Endothelial cell (in vitro differentiated cells): ENCODE measurements at regions not wholly inside any gene's neighbourhood (a gene's known extent, or its start where the extent isn't known, plus 50 kb on each side); places are given as distances from the start of the nearest gene placed in this dataset.

ENCODE experiments used
- DNase-seq: peaks from one replicate; pipeline ENCODE4 v3.0.0; 2021; ENCODE audit warnings: low spot score
- H3K27ac Mint-ChIP-seq: one replicate; pipeline ENCODE4 v1.8.0; 2021; ENCODE audit warnings: mixed read lengths, inconsistent platforms; ENCODE audit not compliant: unreplicated experiment
- H3K27me3 Mint-ChIP-seq: one replicate; pipeline ENCODE4 v1.8.0; 2021; ENCODE audit warnings: mild to moderate bottlenecking, moderate library complexity, mixed read lengths, inconsistent platforms; ENCODE audit not compliant: unreplicated experiment
- H3K36me3 Mint-ChIP-seq: one replicate; pipeline ENCODE4 v1.8.0; 2021; ENCODE audit warnings: mild to moderate bottlenecking, low read depth, mixed read lengths, inconsistent platforms; ENCODE audit not compliant: unreplicated experiment
- H3K4me1 Mint-ChIP-seq: one replicate; pipeline ENCODE4 v1.8.0; 2021; ENCODE audit warnings: mild to moderate bottlenecking, mixed read lengths, inconsistent platforms; ENCODE audit not compliant: unreplicated experiment
- H3K4me3 Mint-ChIP-seq: one replicate; pipeline ENCODE4 v1.8.0; 2021; ENCODE audit warnings: mild to moderate bottlenecking, mixed read lengths, inconsistent platforms; ENCODE audit not compliant: unreplicated experiment
- H3K9me3 Mint-ChIP-seq: one replicate; pipeline ENCODE4 v1.8.0; 2021; ENCODE audit warnings: mixed read lengths, inconsistent platforms; ENCODE audit not compliant: unreplicated experiment
- CTCF ChIP-seq: fragments of 200-600 bp; sonication (generic); IDR thresholded peaks from one replicate; pipeline ENCODE4 v1.5.0; 2021; ENCODE audit warnings: antibody characterized with exemption; ENCODE audit not compliant: unreplicated experiment

- no peak for DNase-seq
- TF ChIP-seq CTCF, result no peak
- no peak overlapping the region for H3K27ac Mint-ChIP-seq
- H3K4me3 Mint-ChIP-seq, result peak overlapping the region; percentile 62
- H3K9me3 Mint-ChIP-seq, result no peaks in the 10 kb centered on the region
- peaks cover 3% of the 10 kb centered on the region for H3K4me1 Mint-ChIP-seq
- no peaks in the 10 kb centered on the region for H3K27me3 Mint-ChIP-seq
- H3K36me3 Mint-ChIP-seq, result no peaks in the 10 kb centered on the region
Observed at GRCh38 chr22:46043816-46044620, 67.1 kb upstream of the WNT7B start.

GRCh38 chr22:46044621-46045458 is 67.9 kb upstream of the WNT7B start:
- Mint-ChIP-seq H3K4me1 (peaks cover 3% of the 10 kb centered on the region), H3K36me3 (no peaks in the 10 kb centered on the region), H3K27me3 (no peaks in the 10 kb centered on the region), H3K4me3 (no peak overlapping the region), H3K9me3 (no peaks in the 10 kb centered on the region), H3K27ac (no peak overlapping the region)
- TF ChIP-seq CTCF, result no peak
- no peak for DNase-seq

GRCh38 chr22:46045459-46046298 is 68.7 kb upstream of the WNT7B start:
- Mint-ChIP-seq H3K4me3 (no peak overlapping the region), H3K27me3 (peaks cover 3% of the 10 kb centered on the region), H3K9me3 (no peaks in the 10 kb centered on the region), H3K27ac (no peak overlapping the region), H3K36me3 (no peaks in the 10 kb centered on the region), H3K4me1 (peaks cover 3% of the 10 kb centered on the region)
- TF ChIP-seq CTCF, result no peak
- no peak for DNase-seq

GRCh38 chr22:46046299-46046685 is 69.3 kb upstream of the WNT7B start:
- H3K27ac Mint-ChIP-seq, result no peak overlapping the region
- H3K27me3 Mint-ChIP-seq, result peaks cover 3% of the 10 kb centered on the region
- no peak for DNase-seq
- peaks cover 3% of the 10 kb centered on the region for H3K4me1 Mint-ChIP-seq
- H3K9me3 Mint-ChIP-seq, result no peaks in the 10 kb centered on the region
- H3K4me3 Mint-ChIP-seq, result no peak overlapping the region
- no peak for TF ChIP-seq CTCF
- H3K36me3 Mint-ChIP-seq, result no peaks in the 10 kb centered on the region
